Activated naive CD8-positive, alpha-beta T cell treated with anti-CD3 and anti-CD28 coated beads, Interleukin-2, amount 10 ng/mL, durations not matched to agents 7 days and 5 days (primary cell): ENCODE measurements at regions not wholly inside any gene's neighbourhood (a gene's known extent, or its start where the extent isn't known, plus 50 kb on each side); places are given as distances from the start of the nearest gene placed in this dataset.
"Not testable (repeated sequence)": the region's sequence is repeated elsewhere in the genome, so short reads cannot be mapped to it uniquely, and the experiment has no call there.

Experiments used
- ATAC-seq: fragments of 150-1000 bp; cut with Tn5 transposase; one replicate; pipeline ENCODE4 v1.10.0; 2021; ENCODE audit warnings: low read depth, moderate library complexity
- POLR2A ChIA-PET: fragments of 350-600 bp; sonication (Branson Sonifier 250); formaldehyde crosslinking; loops from one replicate; lab custom pipeline; 2021; ENCODE audit warnings: antibody characterized with exemption; lab: Charles Lee
- DNase-seq: peaks from one replicate; pipeline ENCODE4 v3.0.0; 2021
- H3K27ac Mint-ChIP-seq: one replicate; pipeline ENCODE4 v1.8.0; 2022; ENCODE audit warnings: mild to moderate bottlenecking, mixed read lengths
- H3K27me3 Mint-ChIP-seq: one replicate; pipeline ENCODE4 v1.8.0; 2022; ENCODE audit warnings: mild to moderate bottlenecking, moderate library complexity, mixed read lengths
- H3K36me3 Mint-ChIP-seq: one replicate; pipeline ENCODE4 v1.8.0; 2021; ENCODE audit warnings: mild to moderate bottlenecking, mixed read lengths
- H3K4me1 Mint-ChIP-seq: one replicate; pipeline ENCODE4 v1.8.0; 2021; ENCODE audit warnings: mixed read lengths
- H3K4me3 Mint-ChIP-seq: one replicate; pipeline ENCODE4 v1.8.0; 2022; ENCODE audit warnings: mild to moderate bottlenecking, moderate library complexity, mixed read lengths
- H3K9me3 Mint-ChIP-seq: one replicate; pipeline ENCODE4 v1.8.0; 2021; ENCODE audit warnings: mixed read lengths

GRCh38 chr5:36482812-36483211 lies 123.6 kb upstream of the SLC1A3 start:
- Mint-ChIP-seq H3K9me3 (no peaks in the 10 kb centered on the region), H3K4me3 (no peak overlapping the region), H3K27me3 (no peaks in the 10 kb centered on the region), H3K27ac (no peak overlapping the region), H3K36me3 (no peaks in the 10 kb centered on the region), H3K4me1 (no peaks in the 10 kb centered on the region)
- ATAC-seq (no peak), DNase-seq (no peak)
- POLR2A ChIA-PET, result no interaction called here

- Mint-ChIP-seq H3K4me3 (no peak overlapping the region), H3K27me3 (peaks cover 6% of the 10 kb centered on the region), H3K36me3 (no peaks in the 10 kb centered on the region), H3K4me1 (peaks cover 4% of the 10 kb centered on the region), H3K27ac (no peak overlapping the region), H3K9me3 (no peaks in the 10 kb centered on the region)
- ATAC-seq (no peak), DNase-seq (no peak)
- POLR2A ChIA-PET, result no interaction called here
Measured at GRCh38 chr5:36489505-36489904, 116.9 kb upstream of the SLC1A3 start.

- H3K4me3 Mint-ChIP-seq, result no peak overlapping the region
- no peaks in the 10 kb centered on the region for H3K36me3 Mint-ChIP-seq
- peaks cover 4% of the 10 kb centered on the region for H3K4me1 Mint-ChIP-seq
- peaks cover 9% of the 10 kb centered on the region for H3K27me3 Mint-ChIP-seq
- no peak overlapping the region for H3K27ac Mint-ChIP-seq
- no peak for DNase-seq
- no peaks in the 10 kb centered on the region for H3K9me3 Mint-ChIP-seq
- POLR2A ChIA-PET, result no interaction called here
- ATAC-seq, result no peak
Measured at GRCh38 chr5:36491856-36492255, 114.5 kb upstream of the SLC1A3 start.

- DNase-seq, result no peak
- Mint-ChIP-seq H3K36me3 (no peaks in the 10 kb centered on the region), H3K27me3 (peaks cover 13% of the 10 kb centered on the region), H3K27ac (no peak overlapping the region), H3K4me1 (peaks cover 4% of the 10 kb centered on the region), H3K4me3 (no peak overlapping the region), H3K9me3 (no peaks in the 10 kb centered on the region)
- POLR2A ChIA-PET, result no interaction called here
- no peak for ATAC-seq
Measured at GRCh38 chr5:36492984-36493654, 113.3 kb upstream of the SLC1A3 start.

GRCh38 chr5:36494028-36494427 lies 112.4 kb upstream of the SLC1A3 start:
- DNase-seq, result no peak
- H3K27me3 Mint-ChIP-seq, result peaks cover 13% of the 10 kb centered on the region
- no peak for ATAC-seq
- peaks cover 4% of the 10 kb centered on the region for H3K4me1 Mint-ChIP-seq
- no peak overlapping the region for H3K27ac Mint-ChIP-seq
- H3K4me3 Mint-ChIP-seq, result no peak overlapping the region
- no peaks in the 10 kb centered on the region for H3K36me3 Mint-ChIP-seq
- H3K9me3 Mint-ChIP-seq, result no peaks in the 10 kb centered on the region
- POLR2A ChIA-PET, result no interaction called here

- POLR2A ChIA-PET, result no interaction called here
- H3K4me3 Mint-ChIP-seq, result no peak overlapping the region
- no peak for DNase-seq
Measured at GRCh38 chr5:36494841-36495601, 111.4 kb upstream of the SLC1A3 start.

GRCh38 chr5:36495611-36496010 lies 110.8 kb upstream of the SLC1A3 start:
- POLR2A ChIA-PET, result no interaction called here
- Mint-ChIP-seq H3K4me3 (no peak overlapping the region), H3K36me3 (no peaks in the 10 kb centered on the region), H3K9me3 (no peaks in the 10 kb centered on the region), H3K27ac (no peak overlapping the region), H3K27me3 (peaks cover 15% of the 10 kb centered on the region), H3K4me1 (peaks cover 4% of the 10 kb centered on the region)
- no peak for ATAC-seq
- DNase-seq, result no peak

More at GRCh38 chr5:36494841-36495601, 111.4 kb upstream of the SLC1A3 start:
- Mint-ChIP-seq H3K9me3 (no peaks in the 10 kb centered on the region), H3K4me1 (peaks cover 4% of the 10 kb centered on the region), H3K27me3 (peaks cover 16% of the 10 kb centered on the region), H3K36me3 (no peaks in the 10 kb centered on the region), H3K27ac (no peak overlapping the region)
- no peak for ATAC-seq

GRCh38 chr5:36496471-36496870 lies 109.9 kb upstream of the SLC1A3 start:
- H3K27me3 Mint-ChIP-seq, result peaks cover 14% of the 10 kb centered on the region
- H3K4me1 Mint-ChIP-seq, result peaks cover 4% of the 10 kb centered on the region
- H3K4me3 Mint-ChIP-seq, result no peak overlapping the region
- ATAC-seq (no peak), DNase-seq (no peak)
- POLR2A ChIA-PET, result no interaction called here
- H3K36me3 Mint-ChIP-seq, result no peaks in the 10 kb centered on the region
- H3K27ac Mint-ChIP-seq, result no peak overlapping the region
- no peaks in the 10 kb centered on the region for H3K9me3 Mint-ChIP-seq

- Mint-ChIP-seq H3K27ac (no peak overlapping the region), H3K27me3 (peaks cover 7% of the 10 kb centered on the region), H3K36me3 (no peaks in the 10 kb centered on the region), H3K4me3 (no peak overlapping the region), H3K9me3 (no peaks in the 10 kb centered on the region), H3K4me1 (no peaks in the 10 kb centered on the region)
- ATAC-seq (no peak), DNase-seq (no peak)
- POLR2A ChIA-PET, result no interaction called here
Measured at GRCh38 chr5:36502608-36503007, 103.8 kb upstream of the SLC1A3 start.

- Mint-ChIP-seq H3K27ac (no peak overlapping the region), H3K4me3 (no peak overlapping the region), H3K9me3 (no peaks in the 10 kb centered on the region), H3K4me1 (no peaks in the 10 kb centered on the region), H3K27me3 (peaks cover 4% of the 10 kb centered on the region), H3K36me3 (no peaks in the 10 kb centered on the region)
- DNase-seq (no peak), ATAC-seq (no peak)
- POLR2A ChIA-PET, result no interaction called here
Measured at GRCh38 chr5:36505021-36505420, 101.4 kb upstream of the SLC1A3 start.

- no peaks in the 10 kb centered on the region for H3K4me1 Mint-ChIP-seq
- no peak overlapping the region for H3K4me3 Mint-ChIP-seq
- no peak overlapping the region for H3K27ac Mint-ChIP-seq
- POLR2A ChIA-PET, result no interaction called here
- peaks cover 14% of the 10 kb centered on the region for H3K27me3 Mint-ChIP-seq
- peak; percentile 70 for DNase-seq
- no peaks in the 10 kb centered on the region for H3K9me3 Mint-ChIP-seq
- H3K36me3 Mint-ChIP-seq, result no peaks in the 10 kb centered on the region
- no peak for ATAC-seq
Measured at GRCh38 chr5:36507332-36507952, 99.0 kb upstream of the SLC1A3 start.

GRCh38 chr5:36508331-36508730 lies 98.1 kb upstream of the SLC1A3 start:
- POLR2A ChIA-PET, DNase-seq, H3K27ac Mint-ChIP-seq, H3K36me3 Mint-ChIP-seq, H3K4me1 Mint-ChIP-seq, H3K4me3 Mint-ChIP-seq, H3K9me3 Mint-ChIP-seq, ATAC-seq: not testable (repeated sequence)
- H3K27me3 Mint-ChIP-seq, result peaks cover 14% of the 10 kb centered on the region

GRCh38 chr5:36513647-36514046 lies 92.8 kb upstream of the SLC1A3 start:
- H3K27ac Mint-ChIP-seq, POLR2A ChIA-PET, H3K4me3 Mint-ChIP-seq: not testable (repeated sequence)

GRCh38 chr5:36519881-36520280 lies 86.5 kb upstream of the SLC1A3 start:
- peaks cover 5% of the 10 kb centered on the region for H3K9me3 Mint-ChIP-seq
- H3K36me3 Mint-ChIP-seq, result no peaks in the 10 kb centered on the region
- H3K4me1 Mint-ChIP-seq, result peaks cover 2% of the 10 kb centered on the region
- peaks cover 3% of the 10 kb centered on the region for H3K27me3 Mint-ChIP-seq
- H3K4me3 Mint-ChIP-seq, result no peak overlapping the region
- POLR2A ChIA-PET, result no interaction called here
- H3K27ac Mint-ChIP-seq, result no peak overlapping the region
- no peak for DNase-seq
- ATAC-seq, result no peak

More at GRCh38 chr5:36513647-36514046, 92.8 kb upstream of the SLC1A3 start:
- peaks cover 17% of the 10 kb centered on the region for H3K27me3 Mint-ChIP-seq
- H3K4me1 Mint-ChIP-seq, ATAC-seq, DNase-seq, H3K9me3 Mint-ChIP-seq, H3K36me3 Mint-ChIP-seq: not testable (repeated sequence)
